ENCODE measurements at regions not wholly inside any gene's neighbourhood (a gene's known extent, or its start where the extent isn't known, plus 50 kb on each side); places are given as distances from the start of the nearest gene placed in this dataset.

GRCh38 chr17:34114174-34114573, 140.9 kb upstream of the CCL2 start:
- Histone ChIP-seq H3K4me1 (ENCODE audit: control insufficient read depth in 2 of 2, insufficient read depth in 2 of 2, low read length in 2 of 2) (no peaks in the 10 kb centered on the region), H3K79me2 (ENCODE audit: control insufficient read depth, insufficient read depth, low read length) (no peaks in the 10 kb centered on the region), H3K9me3 (ENCODE audit: control extremely low read depth in 1 of 3, control insufficient read depth in 2 of 3, insufficient read depth in 1 of 3, low read length in 2 of 3) (no peaks in the 10 kb centered on the region), H3K4me2 (replicated peaks; ENCODE audit: low read depth, low read length, poor library complexity, severe bottlenecking) (no peak overlapping the region), H3K9ac (ENCODE audit: low read length) (no peak overlapping the region), H3K36me3 (replicated peaks in 1 of 2; ENCODE audit: control extremely low read depth in 1 of 2, control insufficient read depth in 1 of 2, extremely low read depth in 1 of 2, insufficient read depth in 2 of 2, low read length in 1 of 2) (no peaks in the 10 kb centered on the region), H3K27ac (ENCODE audit: low read length in 2 of 2) (no peak overlapping the region), H3K4me3 (ENCODE audit: control extremely low read depth in 1 of 5, extremely low read depth in 1 of 5, insufficient read depth in 1 of 5, low read depth in 2 of 5, low read length in 4 of 5) (no peak overlapping the region), H2AFZ (ENCODE audit: insufficient read depth, low read depth, low read length, poor library complexity, severe bottlenecking) (no peak overlapping the region), H3K27me3 (replicated peaks in 1 of 4; ENCODE audit: control extremely low read depth in 1 of 4, control insufficient read depth in 3 of 4, insufficient read depth in 4 of 4, low read length in 3 of 4) (peaks cover 0 to 20% (median 4%) of the 10 kb centered on the region in 4 experiments), H4K20me1 (ENCODE audit: control insufficient read depth, insufficient read depth, low read length, poor library complexity, severe bottlenecking) (no peaks in the 10 kb centered on the region)
- ChIA-PET CTCF (no interaction called here), POLR2A (no interaction called here)
- Mint-ChIP-seq H3K9me3 (ENCODE audit: insufficient read depth) (no peaks in the 10 kb centered on the region), H3K27ac (no peak overlapping the region), H3K27me3 (peaks cover 22% of the 10 kb centered on the region), H3K4me3 (no peak overlapping the region), H3K4me1 (no peaks in the 10 kb centered on the region)
- no peak for TF ChIP-seq EZH2 (IDR thresholded peaks at IDR 0.05; ENCODE audit: borderline replicate concordance, insufficient read depth, low read depth, low read length, poor library complexity, severe bottlenecking)
- TF ChIP-seq, protein P1, sequence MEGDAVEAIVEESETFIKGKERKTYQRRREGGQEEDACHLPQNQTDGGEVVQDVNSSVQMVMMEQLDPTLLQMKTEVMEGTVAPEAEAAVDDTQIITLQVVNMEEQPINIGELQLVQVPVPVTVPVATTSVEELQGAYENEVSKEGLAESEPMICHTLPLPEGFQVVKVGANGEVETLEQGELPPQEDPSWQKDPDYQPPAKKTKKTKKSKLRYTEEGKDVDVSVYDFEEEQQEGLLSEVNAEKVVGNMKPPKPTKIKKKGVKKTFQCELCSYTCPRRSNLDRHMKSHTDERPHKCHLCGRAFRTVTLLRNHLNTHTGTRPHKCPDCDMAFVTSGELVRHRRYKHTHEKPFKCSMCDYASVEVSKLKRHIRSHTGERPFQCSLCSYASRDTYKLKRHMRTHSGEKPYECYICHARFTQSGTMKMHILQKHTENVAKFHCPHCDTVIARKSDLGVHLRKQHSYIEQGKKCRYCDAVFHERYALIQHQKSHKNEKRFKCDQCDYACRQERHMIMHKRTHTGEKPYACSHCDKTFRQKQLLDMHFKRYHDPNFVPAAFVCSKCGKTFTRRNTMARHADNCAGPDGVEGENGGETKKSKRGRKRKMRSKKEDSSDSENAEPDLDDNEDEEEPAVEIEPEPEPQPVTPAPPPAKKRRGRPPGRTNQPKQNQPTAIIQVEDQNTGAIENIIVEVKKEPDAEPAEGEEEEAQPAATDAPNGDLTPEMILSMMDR (IDR thresholded peaks at IDR 0.05), result no peak
- intact Hi-C loops (cut with micrococcal nuclease), result no loop called here
- no peak for ATAC-seq (ENCODE audit: low read depth)
- DNase-seq, result no peak

DNA sequence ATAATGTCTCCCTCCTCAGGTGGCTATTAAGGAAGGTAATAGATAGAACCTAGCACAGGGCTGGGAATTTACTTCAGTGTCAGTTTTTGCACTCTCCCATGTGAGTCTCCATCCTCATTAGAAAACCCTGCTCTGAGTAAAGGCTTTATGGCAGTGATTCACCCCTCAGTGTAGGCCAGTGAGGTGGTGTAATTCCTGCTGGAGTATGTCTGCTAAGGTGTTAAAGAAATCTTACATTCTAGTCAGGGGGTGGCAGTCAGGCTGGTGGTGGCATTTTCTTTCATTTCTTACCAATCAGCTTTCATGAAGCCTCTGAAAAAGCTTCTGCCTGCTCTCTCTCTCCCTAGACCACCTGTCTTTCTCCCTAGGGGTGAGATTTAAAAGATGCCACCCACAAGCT, 138.8 kb upstream of the CCL2 start:
- no peaks in the 10 kb centered on the region for H3K4me1 Mint-ChIP-seq
- CTCF ChIA-PET, result no interaction called here
- no peak overlapping the region for H3K27ac Mint-ChIP-seq
- DNase-seq (no peak), ATAC-seq (ENCODE audit: low read depth) (no peak)
- Histone ChIP-seq H3K9me3 (ENCODE audit: control extremely low read depth in 1 of 3, control insufficient read depth in 2 of 3, insufficient read depth in 1 of 3, low read length in 2 of 3) (no peaks in the 10 kb centered on the region), H3K79me2 (ENCODE audit: control insufficient read depth, insufficient read depth, low read length) (no peaks in the 10 kb centered on the region), H3K4me3 (ENCODE audit: control extremely low read depth in 1 of 5, extremely low read depth in 1 of 5, insufficient read depth in 1 of 5, low read depth in 2 of 5, low read length in 4 of 5) (no peak overlapping the region), H4K20me1 (ENCODE audit: control insufficient read depth, insufficient read depth, low read length, poor library complexity, severe bottlenecking) (no peaks in the 10 kb centered on the region), H3K36me3 (replicated peaks in 1 of 2; ENCODE audit: control extremely low read depth in 1 of 2, control insufficient read depth in 1 of 2, extremely low read depth in 1 of 2, insufficient read depth in 2 of 2, low read length in 1 of 2) (no peaks in the 10 kb centered on the region), H3K4me1 (ENCODE audit: control insufficient read depth in 2 of 2, insufficient read depth in 2 of 2, low read length in 2 of 2) (no peaks in the 10 kb centered on the region), H3K4me2 (replicated peaks; ENCODE audit: low read depth, low read length, poor library complexity, severe bottlenecking) (no peak overlapping the region), H3K9ac (ENCODE audit: low read length) (no peak overlapping the region), H3K27ac (ENCODE audit: low read length in 2 of 2) (no peak overlapping the region), H3K27me3 (replicated peaks in 1 of 4; ENCODE audit: control extremely low read depth in 1 of 4, control insufficient read depth in 3 of 4, insufficient read depth in 4 of 4, low read length in 3 of 4) (peaks cover 0 to 13% (median 5%) of the 10 kb centered on the region in 4 experiments), H2AFZ (ENCODE audit: insufficient read depth, low read depth, low read length, poor library complexity, severe bottlenecking) (no peak overlapping the region)
- H3K9me3 Mint-ChIP-seq (ENCODE audit: insufficient read depth), result no peaks in the 10 kb centered on the region
- TF ChIP-seq, protein P1 (IDR thresholded peaks at IDR 0.05), result no peak
- TF ChIP-seq EZH2 (IDR thresholded peaks at IDR 0.05; ENCODE audit: borderline replicate concordance, insufficient read depth, low read depth, low read length, poor library complexity, severe bottlenecking), result no peak
- POLR2A ChIA-PET, result no interaction called here
- no peak overlapping the region for H3K4me3 Mint-ChIP-seq
- peaks cover 23% of the 10 kb centered on the region for H3K27me3 Mint-ChIP-seq
- intact Hi-C loops (cut with micrococcal nuclease), result no loop called here
